ENCODE measurements at regions not wholly inside any gene's neighbourhood (a gene's known extent, or its start where the extent isn't known, plus 50 kb on each side); places are given as distances from the start of the nearest gene placed in this dataset.
"Not testable (repeated sequence)": the region's sequence is repeated elsewhere in the genome, so short reads cannot be mapped to it uniquely, and the experiment has no call there.

GRCh38 chr6:109262261-109262660, 120.0 kb downstream of the CD164 start:
- H3K36me3 Mint-ChIP-seq (ENCODE audit: low read depth) = no peaks in the 10 kb centered on the region
- ATAC-seq = no peak
- CTCF ChIA-PET = no interaction called here
- no peak overlapping the region for H3K4me3 Mint-ChIP-seq
- no peak overlapping the region for H3K27ac Mint-ChIP-seq
- POLR2A ChIA-PET = interaction anchor here (1.4 kb wide), 1 partner anchor 119 kb away, joined by 3 read pairs; no protein-coding TSS in a partner anchor
- no peak for DNase-seq
- peaks cover 6% of the 10 kb centered on the region for H3K27me3 Mint-ChIP-seq (ENCODE audit: low read depth)
- peaks cover 10% of the 10 kb centered on the region for H3K4me1 Mint-ChIP-seq (ENCODE audit: low read depth)
- no peaks in the 10 kb centered on the region for H3K9me3 Mint-ChIP-seq (ENCODE audit: insufficient read depth)

- Mint-ChIP-seq H3K4me1 (ENCODE audit: low read depth) (peaks cover 10% of the 10 kb centered on the region), H3K36me3 (ENCODE audit: low read depth) (no peaks in the 10 kb centered on the region), H3K27me3 (ENCODE audit: low read depth) (peaks cover 6% of the 10 kb centered on the region), H3K4me3 (no peak overlapping the region), H3K27ac (no peak overlapping the region), H3K9me3 (ENCODE audit: insufficient read depth) (no peaks in the 10 kb centered on the region)
- ChIA-PET POLR2A (interaction anchor here (1.4 kb wide), 1 partner anchor 120 kb away, joined by 3 read pairs; no protein-coding TSS in a partner anchor), CTCF (interaction anchor here (0.6 kb wide), 1 partner anchor 278 kb away, joined by 3 read pairs; no protein-coding TSS in a partner anchor)
- no peak for ATAC-seq
- no peak for DNase-seq
Measured at GRCh38 chr6:109261811-109262210, 120.5 kb downstream of the CD164 start.

- ATAC-seq (no peak), DNase-seq (no peak)
- ChIA-PET CTCF (interaction anchor here (1.4 kb wide), 1 partner anchor 19 kb away, joined by 3 read pairs; no protein-coding TSS in a partner anchor), POLR2A (interaction anchor here (1.4 kb wide), 1 partner anchor 121 kb away, joined by 3 read pairs; no protein-coding TSS in a partner anchor)
- Mint-ChIP-seq H3K4me1 (ENCODE audit: low read depth) (peaks cover 13% of the 10 kb centered on the region), H3K27me3 (ENCODE audit: low read depth) (peaks cover 6% of the 10 kb centered on the region), H3K4me3 (no peak overlapping the region), H3K27ac (no peak overlapping the region), H3K9me3 (ENCODE audit: insufficient read depth) (no peaks in the 10 kb centered on the region), H3K36me3 (ENCODE audit: low read depth) (no peaks in the 10 kb centered on the region)
Measured at GRCh38 chr6:109260701-109261100, 121.6 kb downstream of the CD164 start.

GRCh38 chr6:109260126-109260525, 122.1 kb downstream of the CD164 start:
- no peak overlapping the region for H3K27ac Mint-ChIP-seq
- no peak for ATAC-seq
- DNase-seq = no peak
- H3K4me1 Mint-ChIP-seq (ENCODE audit: low read depth) = peaks cover 13% of the 10 kb centered on the region
- H3K27me3 Mint-ChIP-seq (ENCODE audit: low read depth) = peaks cover 6% of the 10 kb centered on the region
- H3K36me3 Mint-ChIP-seq (ENCODE audit: low read depth) = no peaks in the 10 kb centered on the region
- no peaks in the 10 kb centered on the region for H3K9me3 Mint-ChIP-seq (ENCODE audit: insufficient read depth)
- ChIA-PET CTCF (interaction anchor here (1.4 kb wide), 1 partner anchor 19 kb away, joined by 3 read pairs; no protein-coding TSS in a partner anchor), POLR2A (no interaction called here)
- no peak overlapping the region for H3K4me3 Mint-ChIP-seq

GRCh38 chr6:109258129-109258528, 124.1 kb downstream of the CD164 start:
- Mint-ChIP-seq H3K36me3 (ENCODE audit: low read depth) (no peaks in the 10 kb centered on the region), H3K9me3 (ENCODE audit: insufficient read depth) (no peaks in the 10 kb centered on the region), H3K27ac (no peak overlapping the region), H3K4me3 (no peak overlapping the region), H3K4me1 (ENCODE audit: low read depth) (peaks cover 2% of the 10 kb centered on the region), H3K27me3 (ENCODE audit: low read depth) (peaks cover 1% of the 10 kb centered on the region)
- DNase-seq (no peak), ATAC-seq (no peak)
- ChIA-PET CTCF (no interaction called here), POLR2A (no interaction called here)

- DNase-seq = no peak
- ChIA-PET CTCF (no interaction called here), POLR2A (no interaction called here)
- Mint-ChIP-seq H3K4me1 (ENCODE audit: low read depth) (peaks cover 2% of the 10 kb centered on the region), H3K27ac (no peak overlapping the region), H3K36me3 (ENCODE audit: low read depth) (no peaks in the 10 kb centered on the region), H3K4me3 (no peak overlapping the region), H3K27me3 (ENCODE audit: low read depth) (no peaks in the 10 kb centered on the region), H3K9me3 (ENCODE audit: insufficient read depth) (no peaks in the 10 kb centered on the region)
- no peak for ATAC-seq
Measured at GRCh38 chr6:109257494-109257893, 124.8 kb downstream of the CD164 start.

GRCh38 chr6:109255946-109256640, 126.2 kb downstream of the CD164 start:
- Mint-ChIP-seq H3K36me3 (ENCODE audit: low read depth) (no peaks in the 10 kb centered on the region), H3K4me3 (no peak overlapping the region), H3K4me1 (ENCODE audit: low read depth) (peaks cover 2% of the 10 kb centered on the region), H3K27ac (no peak overlapping the region), H3K27me3 (ENCODE audit: low read depth) (no peaks in the 10 kb centered on the region), H3K9me3 (ENCODE audit: insufficient read depth) (no peaks in the 10 kb centered on the region)
- POLR2A ChIA-PET = no interaction called here
- CTCF ChIA-PET = no interaction called here
- no peak for ATAC-seq
- DNase-seq = no peak

GRCh38 chr6:109255087-109255486, 127.2 kb downstream of the CD164 start:
- no peak overlapping the region for H3K4me3 Mint-ChIP-seq
- no peak for ATAC-seq
- H3K36me3 Mint-ChIP-seq (ENCODE audit: low read depth) = no peaks in the 10 kb centered on the region
- H3K4me1 Mint-ChIP-seq (ENCODE audit: low read depth) = peaks cover 2% of the 10 kb centered on the region
- no peaks in the 10 kb centered on the region for H3K27me3 Mint-ChIP-seq (ENCODE audit: low read depth)
- CTCF ChIA-PET = no interaction called here
- POLR2A ChIA-PET = no interaction called here
- no peak for DNase-seq
- no peak overlapping the region for H3K27ac Mint-ChIP-seq
- no peaks in the 10 kb centered on the region for H3K9me3 Mint-ChIP-seq (ENCODE audit: insufficient read depth)

- H3K27ac Mint-ChIP-seq = no peak overlapping the region
- ATAC-seq (no peak), DNase-seq (no peak)
- H3K4me1 Mint-ChIP-seq (ENCODE audit: low read depth) = peaks cover 2% of the 10 kb centered on the region
- no peak overlapping the region for H3K4me3 Mint-ChIP-seq
- no peaks in the 10 kb centered on the region for H3K36me3 Mint-ChIP-seq (ENCODE audit: low read depth)
- CTCF ChIA-PET = no interaction called here
- no peaks in the 10 kb centered on the region for H3K9me3 Mint-ChIP-seq (ENCODE audit: insufficient read depth)
- H3K27me3 Mint-ChIP-seq (ENCODE audit: low read depth) = no peaks in the 10 kb centered on the region
- POLR2A ChIA-PET = interaction anchor here (0.6 kb wide), 1 partner anchor 695 kb away, joined by 4 read pairs; no protein-coding TSS in a partner anchor
Measured at GRCh38 chr6:109253366-109253765, 128.9 kb downstream of the CD164 start.

- Mint-ChIP-seq H3K27ac (no peak overlapping the region), H3K9me3 (ENCODE audit: insufficient read depth) (no peaks in the 10 kb centered on the region), H3K4me3 (no peak overlapping the region), H3K4me1 (ENCODE audit: low read depth) (peaks cover 2% of the 10 kb centered on the region), H3K36me3 (ENCODE audit: low read depth) (no peaks in the 10 kb centered on the region), H3K27me3 (ENCODE audit: low read depth) (no peaks in the 10 kb centered on the region)
- ATAC-seq = no peak
- POLR2A ChIA-PET = no interaction called here
- CTCF ChIA-PET = interaction anchor here (0.7 kb wide), 1 partner anchor 65 kb away, joined by 3 read pairs; no protein-coding TSS in a partner anchor
- no peak for DNase-seq
Measured at GRCh38 chr6:109252261-109253041, 129.8 kb downstream of the CD164 start.

- Mint-ChIP-seq H3K27ac (no peak overlapping the region), H3K9me3 (ENCODE audit: insufficient read depth) (no peaks in the 10 kb centered on the region), H3K4me1 (ENCODE audit: low read depth) (peaks cover 2% of the 10 kb centered on the region), H3K36me3 (ENCODE audit: low read depth) (no peaks in the 10 kb centered on the region), H3K27me3 (ENCODE audit: low read depth) (no peaks in the 10 kb centered on the region), H3K4me3 (no peak overlapping the region)
- DNase-seq = no peak
- ATAC-seq = no peak
- POLR2A ChIA-PET = no interaction called here
- CTCF ChIA-PET = no interaction called here
Measured at GRCh38 chr6:109251839-109252238, 130.4 kb downstream of the CD164 start.

GRCh38 chr6:109250544-109251156, 131.6 kb downstream of the CD164 start:
- H3K4me1 Mint-ChIP-seq (ENCODE audit: low read depth); H3K36me3 Mint-ChIP-seq (ENCODE audit: low read depth); POLR2A ChIA-PET; CTCF ChIA-PET; DNase-seq; H3K4me3 Mint-ChIP-seq; H3K27me3 Mint-ChIP-seq (ENCODE audit: low read depth); ATAC-seq; H3K9me3 Mint-ChIP-seq (ENCODE audit: insufficient read depth); H3K27ac Mint-ChIP-seq: not testable (repeated sequence)

Measured in activated CD8-positive, alpha-beta T cell treated with anti-CD3 and anti-CD28 coated beads, Interleukin-2, amount 10 ng/mL, durations not matched to agents 7 days and 5 days (primary cell).